ENCODE measurements at regions not wholly inside any gene's neighbourhood (a gene's known extent, or its start where the extent isn't known, plus 50 kb on each side); places are given as distances from the start of the nearest gene placed in this dataset.

DNA sequence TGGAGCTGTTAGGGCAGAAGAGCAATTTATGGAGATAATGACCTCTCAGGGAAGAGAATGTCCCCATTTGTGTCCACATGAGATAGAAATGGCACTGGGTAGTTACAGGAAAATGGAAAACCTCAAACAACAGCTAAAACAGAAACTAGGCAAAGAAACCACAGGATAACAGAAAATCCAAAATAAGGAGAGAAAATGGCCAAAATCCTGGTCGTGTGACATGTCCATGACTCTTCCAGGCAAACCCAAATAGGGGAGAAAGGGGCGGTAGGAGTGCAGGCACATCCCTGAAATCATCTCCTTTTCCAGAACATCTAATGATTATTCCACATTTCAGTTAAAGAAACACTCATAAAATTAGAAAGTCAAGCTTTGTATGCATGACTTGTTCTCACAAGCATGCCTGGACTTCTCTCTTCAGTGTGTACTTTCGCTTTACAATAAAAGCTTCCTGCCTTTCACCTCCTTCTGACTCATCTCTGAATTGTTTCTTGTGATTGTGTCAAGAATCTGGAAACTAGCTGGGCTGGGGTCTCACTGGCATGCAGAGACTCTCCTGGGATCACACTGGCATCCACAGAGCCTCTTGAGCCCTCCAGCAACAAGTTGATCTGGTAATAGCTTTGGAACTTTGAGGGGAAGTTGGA is 171.4 kb upstream of the ZP4 start:
- no peak for DNase-seq
- Histone ChIP-seq H3K9me3 (replicated peaks in 1 of 3) (no peaks in the 10 kb centered on the region), H3K4me1 (replicated peaks in 1 of 2) (no peaks in the 10 kb centered on the region), H3K36me3 (replicated peaks in 1 of 2) (no peaks in the 10 kb centered on the region), H3K4me3 (no peak overlapping the region), H3K27ac (no peak overlapping the region), H3K27me3 (no peaks in the 10 kb centered on the region)
- intact Hi-C loops (cut with DNase I) = no loop called here
- 77 to 87% (median 80%) methylated on average over 3 of the region's 3 CpGs for WGBS, 4 donors
- TF ChIP-seq, protein P1, sequence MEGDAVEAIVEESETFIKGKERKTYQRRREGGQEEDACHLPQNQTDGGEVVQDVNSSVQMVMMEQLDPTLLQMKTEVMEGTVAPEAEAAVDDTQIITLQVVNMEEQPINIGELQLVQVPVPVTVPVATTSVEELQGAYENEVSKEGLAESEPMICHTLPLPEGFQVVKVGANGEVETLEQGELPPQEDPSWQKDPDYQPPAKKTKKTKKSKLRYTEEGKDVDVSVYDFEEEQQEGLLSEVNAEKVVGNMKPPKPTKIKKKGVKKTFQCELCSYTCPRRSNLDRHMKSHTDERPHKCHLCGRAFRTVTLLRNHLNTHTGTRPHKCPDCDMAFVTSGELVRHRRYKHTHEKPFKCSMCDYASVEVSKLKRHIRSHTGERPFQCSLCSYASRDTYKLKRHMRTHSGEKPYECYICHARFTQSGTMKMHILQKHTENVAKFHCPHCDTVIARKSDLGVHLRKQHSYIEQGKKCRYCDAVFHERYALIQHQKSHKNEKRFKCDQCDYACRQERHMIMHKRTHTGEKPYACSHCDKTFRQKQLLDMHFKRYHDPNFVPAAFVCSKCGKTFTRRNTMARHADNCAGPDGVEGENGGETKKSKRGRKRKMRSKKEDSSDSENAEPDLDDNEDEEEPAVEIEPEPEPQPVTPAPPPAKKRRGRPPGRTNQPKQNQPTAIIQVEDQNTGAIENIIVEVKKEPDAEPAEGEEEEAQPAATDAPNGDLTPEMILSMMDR (IDR thresholded peaks at IDR 0.05) = no peak
- no peak for TF ChIP-seq POLR2A (IDR thresholded peaks at IDR 0.05)

DNA sequence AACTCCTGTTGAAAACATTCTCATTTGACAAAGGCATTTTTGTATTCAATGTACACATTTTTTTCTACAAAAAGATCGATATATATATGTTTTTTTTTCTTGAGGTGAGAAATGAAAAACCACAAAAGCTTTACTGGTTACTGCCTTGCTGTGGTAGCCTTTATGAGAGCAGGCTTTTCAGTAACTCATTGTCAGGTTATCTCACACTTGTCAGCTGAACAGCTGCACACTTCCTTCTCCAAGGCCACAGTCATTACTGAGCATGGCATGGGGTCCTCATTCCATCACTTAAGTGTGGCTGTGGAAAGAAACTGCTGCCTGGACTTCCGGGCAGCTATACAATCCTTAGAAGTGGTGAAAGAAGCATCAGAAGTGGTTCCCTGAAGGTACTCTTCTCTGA is 169.3 kb upstream of the ZP4 start:
- Histone ChIP-seq H3K27ac (no peak overlapping the region), H3K9me3 (replicated peaks in 1 of 3) (no peaks in the 10 kb centered on the region), H3K36me3 (replicated peaks in 1 of 2) (no peaks in the 10 kb centered on the region), H3K27me3 (no peaks in the 10 kb centered on the region), H3K4me1 (replicated peaks in 1 of 2) (no peaks in the 10 kb centered on the region), H3K4me3 (no peak overlapping the region)
- TF ChIP-seq, protein P1 (IDR thresholded peaks at IDR 0.05) = no peak
- TF ChIP-seq POLR2A (IDR thresholded peaks at IDR 0.05) = no peak
- WGBS, 4 donors = 19 to 28% (median 24%) methylated on average over 2 of the region's 2 CpGs
- DNase-seq = no peak
- intact Hi-C loops (cut with DNase I) = no loop called here

DNA sequence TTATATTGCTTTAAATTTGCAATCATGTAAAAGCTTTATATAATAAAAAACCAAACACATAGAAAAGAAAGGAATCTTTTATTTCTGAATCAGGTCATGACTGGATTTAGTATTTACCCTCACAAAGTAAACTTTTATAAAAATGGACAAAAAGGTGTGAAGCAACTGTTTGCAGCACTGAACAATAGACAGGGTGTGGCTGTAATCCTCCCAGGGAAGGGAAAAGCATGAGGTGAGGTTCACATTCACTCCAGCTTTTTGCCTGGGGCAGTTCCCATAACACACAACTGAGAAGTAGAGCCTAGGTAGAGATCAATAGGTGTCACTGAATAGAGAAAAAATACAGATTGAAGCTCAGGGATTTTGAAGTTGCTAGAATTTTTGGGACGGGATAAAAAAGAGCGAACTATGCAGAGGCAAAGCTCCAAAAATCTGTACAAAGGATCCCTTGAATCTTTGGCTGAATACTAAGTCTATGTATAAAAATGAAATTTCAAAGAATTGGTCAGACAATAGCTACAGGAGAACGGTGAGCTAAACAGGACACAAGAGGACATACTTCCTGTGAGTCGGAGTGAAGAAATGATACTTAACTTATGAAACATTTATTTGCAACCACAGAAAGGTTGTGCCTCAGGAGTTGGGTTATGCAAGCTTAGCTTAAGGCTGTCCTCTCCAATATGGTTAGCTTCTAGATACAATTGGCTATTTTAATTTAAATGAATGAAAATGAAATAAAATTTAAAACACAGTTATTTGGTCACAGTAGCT is 162.0 kb upstream of the ZP4 start:
- H3K36me3 ChIP-seq (replicated peaks in 1 of 2) = no peaks in the 10 kb centered on the region
- 77 to 87% (median 83%) methylated on average over 4 of the region's 4 CpGs for WGBS, 4 donors
- H3K4me1 ChIP-seq (replicated peaks in 1 of 2) = no peaks in the 10 kb centered on the region
- H3K9me3 ChIP-seq (replicated peaks in 1 of 3) = no peaks in the 10 kb centered on the region
- TF ChIP-seq POLR2A (IDR thresholded peaks at IDR 0.05) = no peak
- TF ChIP-seq, protein P1 (IDR thresholded peaks at IDR 0.05) = no peak
- no peak for DNase-seq
- no peaks in the 10 kb centered on the region for H3K27me3 ChIP-seq
- intact Hi-C loops (cut with DNase I) = no loop called here
- no peak overlapping the region for H3K4me3 ChIP-seq
- no peak overlapping the region for H3K27ac ChIP-seq

DNA sequence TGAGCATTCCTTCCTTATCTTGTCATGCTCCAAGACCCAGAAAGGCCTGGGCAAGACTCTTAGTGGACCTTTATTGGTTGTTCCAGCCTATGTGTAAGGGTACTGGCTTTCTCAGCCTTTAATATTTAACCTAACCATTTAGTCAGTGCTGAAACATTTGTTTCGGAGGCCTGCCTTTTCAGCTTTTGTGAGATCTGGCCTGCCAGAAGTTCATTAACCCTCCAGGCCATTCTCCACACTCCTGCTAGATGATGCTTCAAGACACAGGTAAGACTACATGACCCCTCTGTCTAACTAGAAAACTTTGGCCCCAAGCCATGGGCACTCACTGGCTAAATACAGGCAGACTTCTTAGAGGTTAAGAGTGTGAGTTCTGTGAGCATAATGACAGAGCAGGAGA is 138.4 kb upstream of the ZP4 start:
- intact Hi-C loops (cut with DNase I) = no loop called here
- Histone ChIP-seq H3K36me3 (replicated peaks in 1 of 2) (no peaks in the 10 kb centered on the region), H3K27me3 (no peaks in the 10 kb centered on the region), H3K9me3 (replicated peaks in 1 of 3) (no peaks in the 10 kb centered on the region), H3K27ac (no peak overlapping the region), H3K4me3 (no peak overlapping the region), H3K4me1 (replicated peaks in 1 of 2) (no peaks in the 10 kb centered on the region)
- WGBS, 4 donors = 73 to 94% (median 84%) methylated on average over 1 of the region's 1 CpG
- no peak for DNase-seq
- no peak for TF ChIP-seq POLR2A (IDR thresholded peaks at IDR 0.05)
- TF ChIP-seq, protein P1 (IDR thresholded peaks at IDR 0.05) = no peak

Measured in adrenal gland (tissue), 9 donors.